ENCODE measurements at regions not wholly inside any gene's neighbourhood (a gene's known extent, or its start where the extent isn't known, plus 50 kb on each side); places are given as distances from the start of the nearest gene placed in this dataset.

GRCh38 chr5:175603987-175604739, 53.7 kb upstream of the HRH2 start:
- ATAC-seq (replicated peaks in 6 of 8), result peak in 2 of 8 experiments; percentile 65 to 79
- in situ Hi-C loops (cut with MboI; ENCODE audit: low pct_unique_long_range_greater_than_20kb in 2 of 9, low sequenced_read_pairs in 9 of 9, unreplicated experiment in 9 of 9), result no loop called here

GRCh38 chr5:175606409-175606808, 51.5 kb upstream of the HRH2 start:
- H3K27ac ChIP-seq, result no peak overlapping the region
- no peak for ATAC-seq (replicated peaks in 6 of 8)
- H3K4me1 ChIP-seq (replicated peaks in 1 of 2), result no peaks in the 10 kb centered on the region
- in situ Hi-C loops (cut with MboI; ENCODE audit: low pct_unique_long_range_greater_than_20kb in 2 of 9, low sequenced_read_pairs in 9 of 9, unreplicated experiment in 9 of 9), result no loop called here
- WGBS, 10 experiments, result 54 to 100% (median 93%) methylated on average over 1 to 3 of the region's 3 CpGs; no CpG with 5 or more reads in 3 of the 10 experiments
- H3K4me3 ChIP-seq, result no peak overlapping the region

More at GRCh38 chr5:175603987-175604739, 53.7 kb upstream of the HRH2 start:
- WGBS, 10 experiments, result 0 to 57% (median 14%) methylated on average over 1 to 4 of the region's 4 CpGs; no CpG with 5 or more reads in 2 of the 10 experiments
- Histone ChIP-seq H3K27ac (no peak overlapping the region), H3K4me3 (no peak overlapping the region), H3K4me1 (replicated peaks in 1 of 2) (no peaks in the 10 kb centered on the region)
